ENCODE measurements at regions not wholly inside any gene's neighbourhood (a gene's known extent, or its start where the extent isn't known, plus 50 kb on each side); places are given as distances from the start of the nearest gene placed in this dataset.

- no peak for DNase-seq
Measured at GRCh38 chrX:40272776-40273175, 175.0 kb upstream of the BCOR start.

- peak; percentile 13 for DNase-seq
Measured at GRCh38 chrX:40272141-40272540, 174.4 kb upstream of the BCOR start.

GRCh38 chrX:40268188-40268520 is 170.4 kb upstream of the BCOR start:
- DNase-seq = no peak

GRCh38 chrX:40267334-40268187 is 169.8 kb upstream of the BCOR start:
- no peak for DNase-seq

- peak; percentile 61 for DNase-seq
Measured at GRCh38 chrX:40266490-40267333, 169.0 kb upstream of the BCOR start.

GRCh38 chrX:40265936-40266335 is 168.2 kb upstream of the BCOR start:
- DNase-seq = no peak

- no peak for DNase-seq
Measured at GRCh38 chrX:40263014-40263560, 165.3 kb upstream of the BCOR start.

- DNase-seq = peak; percentile 79
Measured at GRCh38 chrX:40262157-40263013, 164.6 kb upstream of the BCOR start.

GRCh38 chrX:40261833-40262156 is 164.0 kb upstream of the BCOR start:
- no peak for DNase-seq

GRCh38 chrX:40260146-40260747 is 162.5 kb upstream of the BCOR start:
- peak; percentile 8 for DNase-seq

- DNase-seq = no peak
Measured at GRCh38 chrX:40258909-40259308, 161.2 kb upstream of the BCOR start.

GRCh38 chrX:40253771-40254170 is 156.0 kb upstream of the BCOR start:
- DNase-seq = no peak

- DNase-seq = no peak
Measured at GRCh38 chrX:40249582-40249981, 151.8 kb upstream of the BCOR start.

GRCh38 chrX:40248822-40249221 is 151.1 kb upstream of the BCOR start:
- DNase-seq = no peak

- DNase-seq = no peak
Measured at GRCh38 chrX:40247848-40248622, 150.3 kb upstream of the BCOR start.

GRCh38 chrX:40247382-40247781 is 149.6 kb upstream of the BCOR start:
- no peak for DNase-seq

GRCh38 chrX:40245488-40246071 is 147.8 kb upstream of the BCOR start:
- DNase-seq = peak; percentile 13

GRCh38 chrX:40244980-40245379 is 147.2 kb upstream of the BCOR start:
- no peak for DNase-seq

GRCh38 chrX:40243755-40244515 is 146.2 kb upstream of the BCOR start:
- DNase-seq = no peak

- DNase-seq = no peak
Measured at GRCh38 chrX:40240844-40241243, 143.1 kb upstream of the BCOR start.
